Stimulated activated CD4-positive, alpha-beta T cell treated with anti-CD3 and anti-CD28 coated beads, Interleukin-4, amount 100 ng/mL, for 4 hours (primary cell): ENCODE measurements at regions not wholly inside any gene's neighbourhood (a gene's known extent, or its start where the extent isn't known, plus 50 kb on each side); places are given as distances from the start of the nearest gene placed in this dataset.

ENCODE experiments used
- DNase-seq, 2 experiments: peaks; one replicate each; pipeline ENCODE4 v3.0.0-alpha.2; 2020

DNA sequence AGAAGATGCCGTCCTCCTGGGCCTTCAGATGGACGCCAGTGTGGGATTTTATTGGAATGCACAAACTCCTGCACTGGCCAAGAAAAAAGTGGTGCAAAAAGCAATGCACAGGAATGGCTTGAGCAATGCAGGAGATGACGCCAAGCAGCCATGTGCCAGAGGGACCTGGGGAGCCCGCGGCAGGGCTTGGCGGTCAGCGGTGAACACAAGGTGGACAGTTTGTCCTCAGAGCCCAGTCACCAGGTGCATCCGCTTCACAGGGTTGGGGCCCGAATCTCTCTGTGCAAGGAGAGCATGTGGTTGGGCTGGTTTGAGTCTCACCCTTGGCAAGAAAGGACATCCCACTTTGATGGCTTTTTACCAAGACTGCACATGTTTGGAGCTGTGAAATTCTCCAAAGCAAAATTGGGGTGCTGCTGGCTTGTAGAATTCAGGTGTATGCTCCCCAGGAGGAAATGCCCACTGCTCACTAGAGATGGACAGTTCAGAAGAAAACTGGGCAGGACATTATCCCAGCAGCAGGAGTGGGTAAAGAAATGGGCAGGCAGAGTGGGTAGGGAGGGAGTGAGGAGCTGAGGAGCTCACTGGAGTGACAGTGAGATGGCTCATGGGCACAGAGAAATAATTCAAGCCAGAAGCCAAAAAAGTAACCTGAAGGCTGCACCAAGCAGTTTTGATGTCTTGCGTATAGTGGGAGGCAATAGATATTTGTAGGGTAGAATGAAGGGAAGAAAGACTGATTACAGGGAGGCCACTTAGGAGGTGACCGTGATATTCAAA, 463.9 kb downstream of the MTRR start:
- no peak for DNase-seq

GRCh38 chr5:8333485-8333884, 464.5 kb downstream of the MTRR start:
- DNase-seq, result no peak

- no peak for DNase-seq
Measured at GRCh38 chr5:8333977-8334376, 465.0 kb downstream of the MTRR start.

- DNase-seq, result no peak
Measured at GRCh38 chr5:8340261-8340660, 471.3 kb downstream of the MTRR start.

DNA sequence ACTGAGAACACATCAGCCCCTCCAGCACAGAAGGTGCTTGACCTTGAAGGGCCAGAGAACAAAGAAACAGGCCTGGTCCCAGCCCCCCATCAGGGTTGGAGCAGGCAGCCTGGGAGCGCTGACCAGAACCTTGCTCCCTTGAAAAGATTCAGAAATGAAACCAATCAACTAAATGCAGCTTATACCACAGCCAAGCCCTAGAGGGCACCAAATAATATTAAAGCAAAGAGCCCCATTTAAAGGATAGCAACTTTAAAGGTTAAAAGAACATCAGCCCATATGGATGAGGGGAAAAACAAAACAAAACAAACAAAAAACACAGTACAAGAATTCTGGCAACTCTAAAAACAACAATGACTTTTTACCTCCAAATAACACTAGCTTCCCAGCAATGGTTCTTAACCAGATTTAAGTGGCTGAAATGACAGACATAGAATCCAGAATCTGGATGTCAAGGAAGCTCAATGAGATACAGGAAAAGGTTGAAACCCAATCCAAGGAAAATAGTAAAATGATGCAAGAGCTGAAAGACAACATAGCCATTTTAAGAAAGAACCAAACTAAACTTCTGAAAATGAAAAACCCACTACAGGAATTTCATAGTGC, 471.9 kb downstream of the MTRR start:
- DNase-seq, result no peak

DNA sequence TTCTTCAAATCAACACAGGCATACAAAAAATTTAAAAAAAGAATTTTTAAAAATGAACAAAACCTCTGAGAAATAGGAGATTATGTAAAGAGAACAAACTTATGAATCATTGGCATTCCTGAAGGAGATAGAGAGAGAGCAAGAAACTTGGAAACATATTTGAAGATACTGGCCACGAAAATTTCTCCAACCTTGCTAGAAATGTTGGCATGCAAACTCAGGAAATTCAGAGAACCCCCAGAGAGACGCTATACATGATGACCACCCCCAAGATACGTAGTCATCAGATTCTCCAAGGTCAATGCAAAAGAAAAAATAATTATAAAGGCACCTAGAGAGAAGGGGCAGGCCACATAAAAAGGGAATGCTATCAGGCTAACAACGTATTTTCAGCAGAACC, 472.5 kb downstream of the MTRR start:
- no peak for DNase-seq

- no peak for DNase-seq
Measured at GRCh38 chr5:8347984-8348383, 479.0 kb downstream of the MTRR start.

DNA sequence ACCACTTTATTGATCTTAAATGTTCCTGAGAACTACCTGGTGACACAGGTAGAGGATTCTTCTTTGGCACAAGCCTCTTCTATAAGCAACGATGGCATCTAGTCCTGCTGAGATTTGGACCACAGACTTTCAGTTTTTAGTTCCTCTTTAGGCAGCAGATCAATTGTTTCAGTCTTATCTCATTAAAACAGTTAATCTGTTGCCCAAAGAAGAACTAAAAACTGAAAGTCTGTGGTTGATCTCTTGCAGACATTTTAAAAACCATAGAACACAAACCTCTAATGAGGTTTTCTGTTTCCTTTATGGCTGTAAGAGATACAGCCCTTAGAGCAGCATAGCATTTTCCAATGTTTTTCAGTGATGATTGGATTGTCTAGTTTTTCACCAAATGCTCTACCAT, 480.9 kb downstream of the MTRR start:
- DNase-seq, result no peak

DNA sequence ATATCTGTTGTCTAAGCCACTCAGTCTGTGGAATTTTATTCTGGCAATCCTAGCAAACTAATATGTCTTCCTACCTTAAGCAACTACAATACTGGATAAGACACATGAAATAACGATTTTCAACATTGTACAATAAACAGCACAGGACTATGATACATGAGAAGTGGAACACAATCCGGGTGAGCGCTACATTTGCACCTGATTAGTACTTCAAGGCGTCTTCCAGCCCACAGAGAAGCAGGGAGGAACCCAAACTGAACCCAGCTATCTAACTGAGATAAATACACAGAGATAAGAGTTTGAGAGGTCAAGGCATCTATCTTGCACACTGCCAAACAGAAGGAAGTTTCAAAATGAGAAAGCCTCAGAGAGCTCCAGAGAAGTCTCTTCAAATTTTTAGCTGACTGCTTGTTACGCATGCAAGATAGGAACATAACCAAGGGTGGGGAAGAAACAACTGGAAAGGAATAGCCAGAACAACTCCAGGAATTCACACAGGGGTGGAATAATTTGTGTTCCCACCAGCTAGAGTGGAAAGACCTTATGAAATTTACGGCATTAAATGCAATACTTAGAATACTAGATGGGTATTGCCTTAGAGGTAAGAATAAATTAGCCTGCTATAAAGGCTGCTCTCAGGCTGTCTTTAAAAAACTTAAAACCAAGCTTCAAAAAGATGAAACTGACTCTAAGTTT, 481.8 kb downstream of the MTRR start:
- DNase-seq, result no peak

DNA sequence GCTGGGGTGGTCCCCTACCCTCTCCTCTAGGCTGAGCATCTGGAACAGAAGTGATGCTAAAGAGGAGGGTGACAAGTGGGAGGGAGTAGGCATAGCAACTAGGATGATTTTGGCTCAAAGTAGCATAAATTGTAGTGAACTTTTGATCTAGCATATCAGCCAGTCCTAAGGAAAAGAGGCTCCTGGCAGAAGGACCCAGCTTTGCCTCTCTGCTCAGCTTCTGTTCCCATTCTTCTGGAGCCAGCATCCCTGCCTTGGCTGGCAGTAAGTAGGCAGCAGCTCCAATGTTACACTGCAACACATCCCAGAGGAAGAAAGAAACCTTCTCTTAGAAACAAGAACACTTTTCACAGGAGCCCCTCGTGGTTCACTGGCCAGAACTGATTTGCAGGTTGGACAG, 487.0 kb downstream of the MTRR start:
- no peak for DNase-seq

- no peak for DNase-seq
Measured at GRCh38 chr5:8360012-8360411, 491.1 kb downstream of the MTRR start.

DNA sequence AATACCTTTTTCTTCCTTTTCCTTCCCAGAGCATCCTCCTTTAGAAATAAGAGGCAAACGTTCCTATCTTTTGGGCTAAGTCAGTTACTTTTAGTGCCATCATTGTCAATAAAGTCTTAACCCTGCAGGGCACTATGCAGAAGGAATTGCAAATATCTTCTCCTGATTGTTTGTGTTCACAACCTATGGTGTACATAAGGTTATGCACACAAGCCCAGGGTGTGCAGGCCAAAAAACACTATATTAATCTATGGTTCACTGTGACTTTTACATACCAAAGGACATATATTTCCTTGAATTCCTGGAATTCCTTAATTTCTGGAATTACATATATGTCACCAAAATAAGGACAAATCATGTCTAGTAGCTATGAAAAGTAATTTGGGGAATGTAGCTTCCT, 493.5 kb downstream of the MTRR start:
- no peak for DNase-seq

GRCh38 chr5:8363138-8363537, 494.2 kb downstream of the MTRR start:
- DNase-seq, result no peak

GRCh38 chr5:8366266-8366665, 497.3 kb downstream of the MTRR start:
- no peak for DNase-seq

DNA sequence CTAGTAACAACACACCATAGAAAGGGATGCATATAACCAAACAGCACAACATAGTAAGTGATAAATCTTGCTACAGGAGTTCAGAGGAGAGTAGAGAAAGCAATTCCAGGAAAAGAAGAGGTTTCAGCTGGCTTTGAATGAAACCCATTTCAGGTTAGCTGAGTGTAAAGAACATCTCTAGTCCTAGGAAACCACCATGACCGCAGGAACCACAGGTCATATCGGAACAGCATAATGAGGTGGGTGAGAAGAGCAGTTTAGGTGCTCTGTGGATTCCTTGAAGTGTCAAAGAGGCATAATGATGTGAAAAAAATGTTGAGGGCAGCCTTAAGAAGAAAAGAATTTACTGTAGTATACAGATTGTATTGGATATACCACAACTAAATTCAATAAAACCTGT, 507.5 kb downstream of the MTRR start:
- no peak for DNase-seq

DNA sequence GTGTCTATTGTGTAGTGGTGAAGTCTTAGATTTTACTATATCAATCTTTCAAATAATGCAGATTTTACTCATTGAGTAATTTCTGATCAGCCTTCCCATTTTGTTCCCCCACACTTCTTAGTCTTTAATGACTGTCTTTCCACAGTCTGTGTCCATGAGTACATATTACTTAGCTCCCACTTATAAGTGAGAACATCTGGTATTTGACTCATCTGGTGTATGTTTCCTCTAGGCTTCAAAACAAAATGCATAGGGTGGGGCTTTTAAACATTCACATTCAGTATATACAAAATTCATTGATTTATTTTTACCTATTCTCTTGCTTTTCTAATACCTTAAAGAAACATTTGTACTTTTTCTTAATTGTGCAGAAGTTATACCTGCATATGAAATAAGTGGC, 513.0 kb downstream of the MTRR start:
- no peak for DNase-seq

DNA sequence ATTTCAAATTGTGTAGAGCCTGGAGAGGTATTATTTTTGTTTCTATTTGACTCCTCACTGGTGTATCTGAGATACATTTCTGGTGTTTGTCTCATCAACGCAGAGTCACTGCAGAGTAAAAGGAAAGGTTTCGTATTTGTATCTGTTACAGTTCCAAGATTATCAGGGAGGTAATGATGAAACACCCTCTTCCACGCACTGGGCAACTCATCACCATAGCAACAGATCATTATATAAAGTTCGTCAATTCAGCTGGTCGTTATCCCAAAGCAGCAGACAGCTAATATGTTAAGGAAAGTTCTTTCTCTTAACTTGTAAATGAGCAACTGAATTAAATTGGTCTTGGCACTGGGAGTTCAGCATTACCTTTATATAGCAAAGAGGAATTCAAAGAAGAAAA, 513.5 kb downstream of the MTRR start:
- DNase-seq, result no peak

- DNase-seq, result no peak
Measured at GRCh38 chr5:8383616-8384015, 514.7 kb downstream of the MTRR start.

- no peak for DNase-seq
Measured at GRCh38 chr5:8386719-8387288, 517.9 kb downstream of the MTRR start.

DNA sequence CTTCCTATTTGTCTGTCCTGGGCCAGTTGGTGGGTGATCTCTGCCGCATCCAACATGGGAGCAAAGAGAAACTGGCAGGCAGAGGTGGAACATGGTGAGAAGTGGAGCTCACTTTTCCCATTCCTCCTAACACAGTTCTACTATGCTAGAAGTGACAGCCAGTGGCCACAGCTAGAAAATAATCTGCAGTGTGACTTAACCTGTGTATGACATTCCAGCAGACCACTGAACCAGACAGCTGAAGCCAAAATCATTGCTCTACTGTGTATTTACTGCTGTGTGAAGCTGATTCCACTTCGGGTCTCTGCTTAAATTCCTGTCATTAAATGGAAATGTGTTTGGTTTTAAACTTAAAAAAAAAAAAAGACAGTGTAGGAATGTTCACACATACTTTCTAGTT, 523.0 kb downstream of the MTRR start:
- no peak for DNase-seq

- no peak for DNase-seq
Measured at GRCh38 chr5:8393240-8393639, 524.3 kb downstream of the MTRR start.

DNA sequence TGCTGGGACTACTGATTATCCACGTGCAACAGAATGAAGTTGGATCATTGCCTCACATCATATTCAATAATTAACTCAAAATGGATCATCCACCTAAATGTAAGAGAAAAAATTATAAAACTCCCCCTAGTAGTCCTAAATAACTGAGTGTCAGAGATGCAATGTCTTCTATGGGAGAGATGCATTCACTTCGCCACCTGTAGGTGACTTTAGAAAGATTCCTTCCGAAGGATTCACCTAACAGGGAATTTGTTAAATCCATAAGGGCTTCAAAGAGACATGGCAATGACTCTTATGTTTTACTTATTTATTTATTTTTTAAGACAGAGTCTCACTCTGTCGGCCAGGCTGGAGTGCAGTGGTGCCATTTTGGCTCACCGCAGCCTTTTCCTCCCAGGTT, 526.0 kb downstream of the MTRR start:
- DNase-seq, result no peak

GRCh38 chr5:8396246-8396645, 527.3 kb downstream of the MTRR start:
- DNase-seq, result no peak

DNA sequence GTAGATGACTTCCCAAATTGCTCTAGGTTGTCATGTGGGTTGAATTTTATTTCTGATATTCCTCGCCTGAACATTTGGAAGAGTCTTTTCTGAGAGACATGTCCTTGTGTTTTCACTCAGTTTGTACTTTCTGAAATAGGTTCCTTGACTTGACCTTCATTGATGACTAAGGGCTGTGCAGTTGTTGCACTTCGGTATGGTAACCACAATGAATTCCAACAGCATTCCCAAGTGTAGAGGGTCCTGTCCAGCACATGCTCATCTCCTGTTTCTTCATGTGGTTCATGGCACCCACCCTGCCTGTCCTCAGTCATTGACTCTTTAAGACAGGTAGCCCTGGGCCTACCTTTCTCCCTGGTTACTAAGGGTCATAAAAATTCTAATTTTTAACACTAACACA, 527.8 kb downstream of the MTRR start:
- no peak for DNase-seq
